SK-N-SH treated with all-trans-retinoic acid at 6 μM for 48 hours (cell line): ENCODE measurements at regions not wholly inside any gene's neighbourhood (a gene's known extent, or its start where the extent isn't known, plus 50 kb on each side); places are given as distances from the start of the nearest gene placed in this dataset.

Experiments used
- CSDC2 ChIP-seq: fragments of 250-450 bp; sonication (Bioruptor Pico); IDR thresholded peaks from 2 replicates; pipeline ENCODE4 v1.5.0; 2020; ENCODE audit warnings: mild to moderate bottlenecking, moderate library complexity
- RARB ChIP-seq: fragments of 250-450 bp; sonication (Bioruptor Pico); IDR thresholded peaks from 2 replicates; pipeline ENCODE4 v1.8.0; 2021; ENCODE audit warnings: mild to moderate bottlenecking, moderate library complexity
- TOX ChIP-seq: fragments of 250-450 bp; sonication (Bioruptor Pico); IDR thresholded peaks from 2 replicates; pipeline ENCODE4 v1.8.0; 2021; ENCODE audit warnings: mild to moderate bottlenecking, moderate library complexity, borderline replicate concordance
- ZFP3 ChIP-seq: fragments of 250-450 bp; sonication (Bioruptor Pico); IDR thresholded peaks from 2 replicates; pipeline ENCODE4 v1.5.0; 2020; ENCODE audit warnings: mild to moderate bottlenecking, moderate library complexity
- ZFP30 ChIP-seq: fragments of 450-650 bp; formaldehyde crosslinking; IDR thresholded peaks from 2 replicates; pipeline ENCODE4 v1.5.0; 2022; ENCODE audit warnings: mild to moderate bottlenecking, moderate library complexity
- TF ChIP-seq, protein P1 (sequence below): fragments of 250-450 bp; sonication (Bioruptor Pico); IDR thresholded peaks from 2 replicates; pipeline ENCODE4 v1.8.0; 2020; ENCODE audit warnings: mild to moderate bottlenecking, moderate library complexity, borderline replicate concordance
- TF ChIP-seq, protein P2 (sequence below): fragments of 250-450 bp; sonication (Bioruptor Pico); IDR thresholded peaks from 2 replicates; pipeline ENCODE4 v1.5.1; 2020; ENCODE audit warnings: low read depth, mild to moderate bottlenecking, moderate library complexity
- TF ChIP-seq, protein P3 (sequence below): fragments of 250-450 bp; sonication (Bioruptor Pico); IDR thresholded peaks from 2 replicates; pipeline ENCODE4 v1.5.1; 2021; ENCODE audit warnings: mild to moderate bottlenecking, moderate library complexity

DNA sequence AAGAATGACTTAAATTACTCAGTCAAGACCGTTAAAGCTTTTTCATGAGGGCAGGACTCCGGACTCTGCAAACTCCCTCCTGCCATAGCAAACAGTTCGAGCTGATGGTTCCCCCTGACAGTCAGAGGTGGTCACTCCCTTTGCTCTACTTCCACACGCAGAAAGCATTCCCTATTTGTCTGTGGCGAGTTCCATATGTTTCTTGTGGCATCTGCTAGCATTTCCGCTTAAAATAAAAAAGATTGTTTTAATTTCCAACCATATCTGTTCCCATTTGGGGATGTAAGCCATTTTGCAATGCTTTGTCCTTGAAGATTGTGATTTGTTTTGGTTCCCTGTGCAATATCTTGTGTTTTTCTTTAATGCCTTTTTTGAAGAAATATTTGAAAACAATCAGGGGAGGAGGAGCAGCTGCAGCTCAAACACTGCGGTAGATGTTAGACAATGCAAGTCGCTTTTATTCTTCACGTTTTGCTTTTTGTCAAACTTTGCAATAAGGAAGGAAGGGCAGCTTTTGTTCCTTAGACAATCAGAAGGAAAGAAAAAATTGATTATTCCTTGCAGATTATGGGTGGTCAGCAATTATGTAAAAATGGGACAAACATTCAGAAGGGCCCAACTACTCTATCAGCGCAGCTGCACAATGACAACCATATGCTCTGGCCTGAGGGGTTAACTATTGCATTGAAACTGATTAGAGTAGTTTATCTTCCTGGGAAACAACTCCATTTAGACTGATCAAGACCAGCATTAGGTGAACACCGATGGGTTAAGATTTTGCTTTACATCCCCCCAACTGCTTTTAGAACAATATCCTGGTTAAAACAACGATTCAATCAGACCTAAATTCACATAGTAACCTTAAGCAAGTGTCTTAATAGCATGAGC is 425.8 kb upstream of the NRP1 start:
- TF ChIP-seq, protein P1, sequence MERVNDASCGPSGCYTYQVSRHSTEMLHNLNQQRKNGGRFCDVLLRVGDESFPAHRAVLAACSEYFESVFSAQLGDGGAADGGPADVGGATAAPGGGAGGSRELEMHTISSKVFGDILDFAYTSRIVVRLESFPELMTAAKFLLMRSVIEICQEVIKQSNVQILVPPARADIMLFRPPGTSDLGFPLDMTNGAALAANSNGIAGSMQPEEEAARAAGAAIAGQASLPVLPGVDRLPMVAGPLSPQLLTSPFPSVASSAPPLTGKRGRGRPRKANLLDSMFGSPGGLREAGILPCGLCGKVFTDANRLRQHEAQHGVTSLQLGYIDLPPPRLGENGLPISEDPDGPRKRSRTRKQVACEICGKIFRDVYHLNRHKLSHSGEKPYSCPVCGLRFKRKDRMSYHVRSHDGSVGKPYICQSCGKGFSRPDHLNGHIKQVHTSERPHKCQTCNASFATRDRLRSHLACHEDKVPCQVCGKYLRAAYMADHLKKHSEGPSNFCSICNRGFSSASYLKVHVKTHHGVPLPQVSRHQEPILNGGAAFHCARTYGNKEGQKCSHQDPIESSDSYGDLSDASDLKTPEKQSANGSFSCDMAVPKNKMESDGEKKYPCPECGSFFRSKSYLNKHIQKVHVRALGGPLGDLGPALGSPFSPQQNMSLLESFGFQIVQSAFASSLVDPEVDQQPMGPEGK (CRISPR knock-in tag), result no peak
- TF ChIP-seq RARB (CRISPR knock-in tag), result no peak
- TF ChIP-seq, protein P2, sequence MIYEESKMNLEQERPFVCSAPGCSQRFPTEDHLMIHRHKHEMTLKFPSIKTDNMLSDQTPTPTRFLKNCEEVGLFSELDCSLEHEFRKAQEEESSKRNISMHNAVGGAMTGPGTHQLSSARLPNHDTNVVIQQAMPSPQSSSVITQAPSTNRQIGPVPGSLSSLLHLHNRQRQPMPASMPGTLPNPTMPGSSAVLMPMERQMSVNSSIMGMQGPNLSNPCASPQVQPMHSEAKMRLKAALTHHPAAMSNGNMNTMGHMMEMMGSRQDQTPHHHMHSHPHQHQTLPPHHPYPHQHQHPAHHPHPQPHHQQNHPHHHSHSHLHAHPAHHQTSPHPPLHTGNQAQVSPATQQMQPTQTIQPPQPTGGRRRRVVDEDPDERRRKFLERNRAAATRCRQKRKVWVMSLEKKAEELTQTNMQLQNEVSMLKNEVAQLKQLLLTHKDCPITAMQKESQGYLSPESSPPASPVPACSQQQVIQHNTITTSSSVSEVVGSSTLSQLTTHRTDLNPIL (CRISPR knock-in tag), result no peak
- TF ChIP-seq, protein P3, sequence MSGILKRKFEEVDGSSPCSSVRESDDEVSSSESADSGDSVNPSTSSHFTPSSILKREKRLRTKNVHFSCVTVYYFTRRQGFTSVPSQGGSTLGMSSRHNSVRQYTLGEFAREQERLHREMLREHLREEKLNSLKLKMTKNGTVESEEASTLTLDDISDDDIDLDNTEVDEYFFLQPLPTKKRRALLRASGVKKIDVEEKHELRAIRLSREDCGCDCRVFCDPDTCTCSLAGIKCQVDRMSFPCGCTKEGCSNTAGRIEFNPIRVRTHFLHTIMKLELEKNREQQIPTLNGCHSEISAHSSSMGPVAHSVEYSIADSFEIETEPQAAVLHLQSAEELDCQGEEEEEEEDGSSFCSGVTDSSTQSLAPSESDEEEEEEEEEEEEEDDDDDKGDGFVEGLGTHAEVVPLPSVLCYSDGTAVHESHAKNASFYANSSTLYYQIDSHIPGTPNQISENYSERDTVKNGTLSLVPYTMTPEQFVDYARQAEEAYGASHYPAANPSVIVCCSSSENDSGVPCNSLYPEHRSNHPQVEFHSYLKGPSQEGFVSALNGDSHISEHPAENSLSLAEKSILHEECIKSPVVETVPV (CRISPR knock-in tag), result no peak
- TF ChIP-seq CSDC2 (CRISPR knock-in tag), result no peak
- no peak for TF ChIP-seq ZFP30 (CRISPR knock-in tag)
- no peak for TF ChIP-seq ZFP3 (CRISPR knock-in tag)
- no peak for TF ChIP-seq TOX
